Neural cell (in vitro differentiated cells): ENCODE measurements at regions not wholly inside any gene's neighbourhood (a gene's known extent, or its start where the extent isn't known, plus 50 kb on each side); places are given as distances from the start of the nearest gene placed in this dataset.

Experiments used
- H2AFZ ChIP-seq: fragments of 200-600, 300-800 bp; sonication (generic), shearing (Covaris generic); 2 replicates; pipeline ENCODE4 v1.6.0; 2014; ENCODE audit warnings: low read depth, mild to moderate bottlenecking, antibody characterized with exemption, low read length, moderate library complexity
- H3F3A ChIP-seq: fragments of 200-600 bp; shearing (Covaris generic); 2 replicates; pipeline ENCODE4 v1.6.1; 2016; ENCODE audit warnings: mild to moderate bottlenecking, moderate library complexity, mixed read lengths, antibody characterized with exemption, low read length; ENCODE audit not compliant: insufficient read depth, poor library complexity, severe bottlenecking
- H3K27ac ChIP-seq: fragments of 200-600, 300-800 bp; sonication (generic), shearing (Covaris generic); 2 replicates; pipeline ENCODE4 v1.5.1; 2014; ENCODE audit warnings: mild to moderate bottlenecking, low read length, moderate library complexity
- H3K27me3 ChIP-seq: fragments of 300-800, 200-600 bp; sonication (generic), shearing (Covaris generic); 2 replicates; pipeline ENCODE4 v1.6.0; 2014; ENCODE audit warnings: mild to moderate bottlenecking, low read depth, low read length, moderate library complexity; ENCODE audit not compliant: insufficient read depth
- H3K36me3 ChIP-seq: fragments of 300-800, 200-600 bp; sonication (generic), shearing (Covaris generic); 2 replicates; pipeline ENCODE4 v1.5.1; 2014; ENCODE audit warnings: mild to moderate bottlenecking, antibody characterized with exemption, low read length, moderate library complexity; ENCODE audit not compliant: insufficient read depth
- H3K4me2 ChIP-seq: fragments of 300-800, 200-600 bp; sonication (generic), shearing (Covaris generic); 2 replicates; pipeline ENCODE4 v1.6.0; 2014; ENCODE audit warnings: mild to moderate bottlenecking, low read length
- H3K4me3 ChIP-seq: fragments of 300-800, 200-600 bp; sonication (generic), shearing (Covaris generic); 2 replicates; pipeline ENCODE4 v1.5.1; 2014; ENCODE audit warnings: mild to moderate bottlenecking, low read length, moderate library complexity
- H3K79me2 ChIP-seq: fragments of 200-600 bp; shearing (Covaris generic); replicated peaks from 2 replicates; pipeline ENCODE4 v1.6.0; 2014; ENCODE audit warnings: mild to moderate bottlenecking, low read length, moderate library complexity; ENCODE audit not compliant: insufficient read depth
- H3K9ac ChIP-seq: fragments of 300-800, 200-600 bp; sonication (generic), shearing (Covaris generic); 2 replicates; pipeline ENCODE4 v1.6.1; 2016; ENCODE audit warnings: mild to moderate bottlenecking, low read length, mixed read lengths
- H3K9me2 ChIP-seq: fragments of 200-600 bp; shearing (Covaris generic); 2 replicates; pipeline ENCODE4 v1.6.1; 2016; ENCODE audit warnings: mild to moderate bottlenecking, low read length, mixed read lengths; ENCODE audit not compliant: insufficient read depth
- H3K9me3 ChIP-seq: fragments of 200-600, 300-800 bp; sonication (generic), shearing (Covaris generic); 2 replicates; pipeline ENCODE4 v1.6.1; 2016; ENCODE audit warnings: mild to moderate bottlenecking, mixed run types, low read length, moderate library complexity, mixed read lengths
- H4K20me1 ChIP-seq: fragments of 200-600 bp; shearing (Covaris generic); 2 replicates; pipeline ENCODE4 v1.6.1; 2016; ENCODE audit warnings: mild to moderate bottlenecking, mixed run types; ENCODE audit not compliant: insufficient read depth
- EP300 ChIP-seq: fragments of 450-650 bp; conservative IDR thresholded peaks from 2 replicates; pipeline ENCODE4 v1.6.1; 2014; ENCODE audit warnings: antibody characterized with exemption, mild to moderate bottlenecking, moderate library complexity; ENCODE audit not compliant: poor library complexity, severe bottlenecking
- EZH2 ChIP-seq: fragments of 200-600, 300-800 bp; shearing (Covaris generic), sonication (generic); IDR thresholded peaks from 2 replicates; pipeline ENCODE4 v1.6.1; 2014; ENCODE audit warnings: antibody characterized with exemption, low read length, borderline replicate concordance, mild to moderate bottlenecking; ENCODE audit not compliant: insufficient read depth, poor library complexity, severe bottlenecking
- MXI1 ChIP-seq: fragments of 450-650 bp; conservative IDR thresholded peaks from 2 replicates; pipeline ENCODE4 v1.6.1; 2014; ENCODE audit warnings: antibody characterized with exemption, mild to moderate bottlenecking; ENCODE audit not compliant: poor library complexity, severe bottlenecking
- POLR2AphosphoS5 ChIP-seq: IDR thresholded peaks from 2 replicates; pipeline ENCODE4 v1.6.1; 2012
- RAD21 ChIP-seq: fragments of 450-650 bp; conservative IDR thresholded peaks from 2 replicates; pipeline ENCODE4 v1.6.1; 2014; ENCODE audit warnings: antibody characterized with exemption, mild to moderate bottlenecking, moderate library complexity
- SMC3 ChIP-seq: fragments of 450-650 bp; conservative IDR thresholded peaks from 2 replicates; pipeline ENCODE4 v1.6.1; 2014; ENCODE audit warnings: antibody characterized with exemption, mild to moderate bottlenecking, moderate library complexity; ENCODE audit not compliant: poor library complexity
- TAF1 ChIP-seq: IDR thresholded peaks from 2 replicates; pipeline ENCODE4 v1.6.1; 2012; ENCODE audit warnings: low read depth
- TF ChIP-seq, protein P1 (sequence below): IDR thresholded peaks from 2 replicates; pipeline ENCODE4 v1.6.1; 2012; ENCODE audit warnings: borderline replicate concordance
- TF ChIP-seq, protein P2 (sequence below): fragments of 450-650 bp; IDR thresholded peaks from 2 replicates; pipeline ENCODE4 v1.5.1; 2014; ENCODE audit warnings: antibody characterized with exemption, mild to moderate bottlenecking, moderate library complexity; ENCODE audit not compliant: poor library complexity, severe bottlenecking

- Histone ChIP-seq H3K79me2 (no peaks in the 10 kb centered on the region), H3F3A (no peaks in the 10 kb centered on the region), H4K20me1 (no peaks in the 10 kb centered on the region), H3K36me3 (no peaks in the 10 kb centered on the region), H2AFZ (no peak overlapping the region), H3K4me2 (no peak overlapping the region), H3K9me3 (no peaks in the 10 kb centered on the region), H3K9me2 (no peaks in the 10 kb centered on the region), H3K4me3 (no peak overlapping the region), H3K27ac (no peak overlapping the region), H3K9ac (no peak overlapping the region), H3K27me3 (no peaks in the 10 kb centered on the region)
- no peak for TF ChIP-seq POLR2AphosphoS5
- TF ChIP-seq, protein P1, sequence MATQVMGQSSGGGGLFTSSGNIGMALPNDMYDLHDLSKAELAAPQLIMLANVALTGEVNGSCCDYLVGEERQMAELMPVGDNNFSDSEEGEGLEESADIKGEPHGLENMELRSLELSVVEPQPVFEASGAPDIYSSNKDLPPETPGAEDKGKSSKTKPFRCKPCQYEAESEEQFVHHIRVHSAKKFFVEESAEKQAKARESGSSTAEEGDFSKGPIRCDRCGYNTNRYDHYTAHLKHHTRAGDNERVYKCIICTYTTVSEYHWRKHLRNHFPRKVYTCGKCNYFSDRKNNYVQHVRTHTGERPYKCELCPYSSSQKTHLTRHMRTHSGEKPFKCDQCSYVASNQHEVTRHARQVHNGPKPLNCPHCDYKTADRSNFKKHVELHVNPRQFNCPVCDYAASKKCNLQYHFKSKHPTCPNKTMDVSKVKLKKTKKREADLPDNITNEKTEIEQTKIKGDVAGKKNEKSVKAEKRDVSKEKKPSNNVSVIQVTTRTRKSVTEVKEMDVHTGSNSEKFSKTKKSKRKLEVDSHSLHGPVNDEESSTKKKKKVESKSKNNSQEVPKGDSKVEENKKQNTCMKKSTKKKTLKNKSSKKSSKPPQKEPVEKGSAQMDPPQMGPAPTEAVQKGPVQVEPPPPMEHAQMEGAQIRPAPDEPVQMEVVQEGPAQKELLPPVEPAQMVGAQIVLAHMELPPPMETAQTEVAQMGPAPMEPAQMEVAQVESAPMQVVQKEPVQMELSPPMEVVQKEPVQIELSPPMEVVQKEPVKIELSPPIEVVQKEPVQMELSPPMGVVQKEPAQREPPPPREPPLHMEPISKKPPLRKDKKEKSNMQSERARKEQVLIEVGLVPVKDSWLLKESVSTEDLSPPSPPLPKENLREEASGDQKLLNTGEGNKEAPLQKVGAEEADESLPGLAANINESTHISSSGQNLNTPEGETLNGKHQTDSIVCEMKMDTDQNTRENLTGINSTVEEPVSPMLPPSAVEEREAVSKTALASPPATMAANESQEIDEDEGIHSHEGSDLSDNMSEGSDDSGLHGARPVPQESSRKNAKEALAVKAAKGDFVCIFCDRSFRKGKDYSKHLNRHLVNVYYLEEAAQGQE: no peak
- no peak for TF ChIP-seq EZH2
- TF ChIP-seq, protein P2, sequence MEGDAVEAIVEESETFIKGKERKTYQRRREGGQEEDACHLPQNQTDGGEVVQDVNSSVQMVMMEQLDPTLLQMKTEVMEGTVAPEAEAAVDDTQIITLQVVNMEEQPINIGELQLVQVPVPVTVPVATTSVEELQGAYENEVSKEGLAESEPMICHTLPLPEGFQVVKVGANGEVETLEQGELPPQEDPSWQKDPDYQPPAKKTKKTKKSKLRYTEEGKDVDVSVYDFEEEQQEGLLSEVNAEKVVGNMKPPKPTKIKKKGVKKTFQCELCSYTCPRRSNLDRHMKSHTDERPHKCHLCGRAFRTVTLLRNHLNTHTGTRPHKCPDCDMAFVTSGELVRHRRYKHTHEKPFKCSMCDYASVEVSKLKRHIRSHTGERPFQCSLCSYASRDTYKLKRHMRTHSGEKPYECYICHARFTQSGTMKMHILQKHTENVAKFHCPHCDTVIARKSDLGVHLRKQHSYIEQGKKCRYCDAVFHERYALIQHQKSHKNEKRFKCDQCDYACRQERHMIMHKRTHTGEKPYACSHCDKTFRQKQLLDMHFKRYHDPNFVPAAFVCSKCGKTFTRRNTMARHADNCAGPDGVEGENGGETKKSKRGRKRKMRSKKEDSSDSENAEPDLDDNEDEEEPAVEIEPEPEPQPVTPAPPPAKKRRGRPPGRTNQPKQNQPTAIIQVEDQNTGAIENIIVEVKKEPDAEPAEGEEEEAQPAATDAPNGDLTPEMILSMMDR: no peak
- no peak for TF ChIP-seq MXI1
- TF ChIP-seq RAD21: no peak
- TF ChIP-seq SMC3: no peak
- TF ChIP-seq TAF1: no peak
- no peak for TF ChIP-seq EP300
Measured at GRCh38 chr21:28113718-28114117, 879.0 kb downstream of the LTN1 start.

- Histone ChIP-seq H3K4me2 (no peak overlapping the region), H3K79me2 (no peaks in the 10 kb centered on the region), H3K27ac (no peak overlapping the region), H3K27me3 (no peaks in the 10 kb centered on the region), H2AFZ (no peak overlapping the region), H3K9me2 (no peaks in the 10 kb centered on the region), H3K36me3 (no peaks in the 10 kb centered on the region), H3K4me3 (no peak overlapping the region), H4K20me1 (no peaks in the 10 kb centered on the region), H3K9ac (no peak overlapping the region), H3K9me3 (no peaks in the 10 kb centered on the region), H3F3A (no peaks in the 10 kb centered on the region)
- no peak for TF ChIP-seq EP300
- TF ChIP-seq EZH2: no peak
- TF ChIP-seq MXI1: no peak
- TF ChIP-seq, protein P1: no peak
- TF ChIP-seq POLR2AphosphoS5: no peak
Measured at GRCh38 chr21:28112511-28112910, 880.2 kb downstream of the LTN1 start.
